ENCODE measurements at regions not wholly inside any gene's neighbourhood (a gene's known extent, or its start where the extent isn't known, plus 50 kb on each side); places are given as distances from the start of the nearest gene placed in this dataset.
"Not testable (repeated sequence)": the region's sequence is repeated elsewhere in the genome, so short reads cannot be mapped to it uniquely, and the experiment has no call there.

DNA sequence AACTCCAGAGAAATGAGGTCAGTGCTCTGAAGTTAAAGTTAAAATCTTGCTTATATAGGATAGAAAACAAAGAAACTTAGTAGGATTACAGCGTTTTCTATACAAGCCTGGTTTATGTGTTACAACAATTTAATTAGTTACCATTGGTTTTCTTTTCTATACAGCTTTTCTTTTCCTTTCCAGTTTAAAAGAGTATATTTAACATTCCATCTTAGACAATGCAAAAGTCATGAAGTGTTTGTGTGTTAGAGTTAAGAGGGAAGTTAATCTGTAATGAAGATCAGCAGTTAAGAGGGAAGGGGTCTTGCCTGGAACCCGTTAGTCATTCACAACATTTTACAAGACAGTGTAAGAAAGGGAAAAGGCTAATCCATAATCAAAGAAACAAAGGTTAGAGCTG lies 338.3 kb downstream of the OTUD1 start:
- no peak for DNase-seq

DNA sequence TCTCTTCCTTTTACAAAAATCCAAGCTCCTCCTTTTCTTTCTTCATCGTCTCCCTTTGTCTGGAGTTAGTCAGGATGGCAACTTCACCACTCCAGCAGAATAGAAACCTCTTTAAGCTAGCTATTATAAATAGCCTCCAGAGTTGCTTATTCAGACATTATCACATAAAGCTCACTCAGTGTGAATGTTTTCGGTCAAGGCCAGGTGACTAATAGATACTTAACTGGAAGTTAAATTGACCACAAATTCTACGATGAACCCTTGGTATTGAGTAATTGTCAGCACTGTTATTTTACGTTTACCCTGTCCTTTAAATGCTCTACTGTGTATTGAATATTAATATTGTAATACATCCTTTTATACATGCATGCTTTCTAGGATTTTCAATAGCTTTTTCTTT lies 340.4 kb downstream of the OTUD1 start:
- DNase-seq: no peak

DNA sequence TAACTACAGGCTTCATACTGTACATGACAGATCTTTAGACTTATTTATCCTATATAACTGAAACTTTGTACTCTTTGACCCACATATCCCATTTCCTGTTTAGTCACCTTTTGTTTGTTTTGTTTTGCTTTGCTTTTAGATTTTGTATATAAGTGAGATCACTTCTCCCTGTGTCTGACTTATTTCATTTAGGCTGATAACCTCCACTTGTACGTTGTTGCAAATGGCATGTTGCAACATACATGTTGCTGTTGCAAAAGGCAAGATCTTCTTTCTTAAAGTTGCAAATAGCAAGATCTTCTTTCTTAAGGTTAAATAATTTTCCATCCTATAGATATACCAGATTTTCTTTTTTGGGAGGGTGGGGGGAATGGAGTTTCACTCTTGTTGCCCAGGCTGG lies 341.5 kb downstream of the OTUD1 start:
- DNase-seq: no peak

DNA sequence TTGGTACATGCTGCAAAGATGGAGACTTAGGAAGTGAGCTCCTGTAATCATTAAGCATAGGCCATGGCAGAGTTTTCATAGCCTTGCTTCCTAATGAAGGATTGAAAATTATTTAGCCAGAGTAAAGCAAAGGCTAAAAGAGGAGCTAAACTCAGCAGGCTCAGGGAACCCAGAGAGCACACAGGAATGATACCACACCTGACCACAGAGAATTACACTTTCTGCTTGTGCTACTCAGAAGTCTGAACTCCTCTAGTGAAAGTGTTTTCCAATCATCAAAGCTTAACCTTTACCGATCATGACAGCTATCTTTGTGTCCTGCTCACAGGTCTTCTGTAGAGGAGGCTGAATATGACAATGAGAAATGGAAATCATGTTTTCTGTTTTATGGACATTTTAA lies 347.7 kb downstream of the OTUD1 start:
- no peak for DNase-seq

DNA sequence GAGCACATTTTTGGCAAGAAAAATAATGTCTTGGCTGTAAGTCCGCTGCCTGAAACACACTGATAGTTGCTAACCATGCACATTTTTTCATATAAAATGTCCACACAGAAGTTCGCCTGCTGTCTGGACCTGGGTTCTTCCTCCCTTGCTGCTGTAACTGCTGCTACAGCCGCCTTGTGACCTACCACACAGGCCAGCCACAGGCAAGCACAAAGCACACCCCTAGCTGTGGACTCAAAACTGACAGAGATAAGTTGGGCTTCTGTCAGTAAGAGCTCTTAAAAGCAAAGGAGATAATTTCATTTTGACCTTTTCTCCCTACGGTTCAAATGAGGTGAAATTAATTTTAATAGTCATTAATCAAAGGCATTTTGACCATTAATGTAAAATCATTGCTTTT lies 354.7 kb downstream of the OTUD1 start:
- DNase-seq: no peak

DNA sequence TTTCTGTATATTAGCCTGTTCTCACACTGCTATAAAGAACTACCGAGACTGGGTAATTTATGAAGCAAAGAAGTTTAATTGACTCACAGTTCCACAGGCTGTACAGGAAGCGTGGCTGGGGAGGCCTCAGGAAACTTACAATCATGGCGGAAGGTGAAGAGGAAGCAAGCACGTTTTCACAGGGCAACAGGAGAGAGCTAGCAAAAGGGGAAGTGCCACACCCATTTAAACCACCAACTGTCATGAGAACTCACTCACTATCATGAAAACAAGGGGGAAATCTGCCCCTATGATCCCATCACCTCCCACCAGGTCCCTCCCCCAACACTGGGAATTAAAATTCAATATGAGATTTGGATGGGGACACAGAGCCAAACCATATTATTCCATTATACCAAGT lies 358.6 kb downstream of the OTUD1 start:
- DNase-seq: not testable (repeated sequence)

DNA sequence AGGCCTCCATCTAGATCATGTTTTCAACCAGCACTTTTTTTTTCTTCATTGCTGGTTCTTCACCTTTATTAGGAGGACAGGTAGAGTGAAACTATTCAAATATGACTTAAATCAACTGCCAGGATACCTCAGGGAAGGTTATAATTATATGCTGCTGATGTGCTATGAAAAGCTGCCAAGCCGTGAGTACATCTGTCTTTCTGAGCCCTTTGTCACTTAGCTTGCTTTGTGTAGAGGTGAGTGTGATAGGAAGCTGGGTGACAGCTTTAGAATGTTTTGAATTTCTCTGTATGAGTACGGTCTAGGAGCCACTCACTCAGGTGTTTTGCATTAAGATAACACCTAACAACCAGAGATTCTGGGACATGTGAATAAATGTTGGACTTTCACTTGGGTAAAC lies 365.2 kb downstream of the OTUD1 start:
- no peak for DNase-seq

DNA sequence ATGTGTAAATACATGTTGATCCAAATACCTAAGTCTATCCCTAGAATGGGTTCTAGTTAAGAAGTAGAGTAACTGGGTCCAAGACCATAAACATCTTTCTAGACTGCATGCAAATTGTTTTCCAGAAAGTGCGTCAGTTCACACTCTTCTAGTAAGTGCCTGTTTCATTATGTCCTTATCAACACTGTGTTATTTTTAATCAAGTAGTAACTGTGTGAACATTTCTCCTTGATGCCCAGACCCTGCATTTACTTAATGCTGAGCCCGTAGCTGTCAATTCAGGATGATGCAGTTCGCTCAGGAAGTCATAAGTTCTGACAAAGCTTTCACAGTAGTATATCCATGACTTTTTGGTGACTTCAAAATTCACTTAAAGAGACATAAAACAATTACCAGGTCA lies 374.8 kb downstream of the OTUD1 start:
- no peak for DNase-seq

DNA sequence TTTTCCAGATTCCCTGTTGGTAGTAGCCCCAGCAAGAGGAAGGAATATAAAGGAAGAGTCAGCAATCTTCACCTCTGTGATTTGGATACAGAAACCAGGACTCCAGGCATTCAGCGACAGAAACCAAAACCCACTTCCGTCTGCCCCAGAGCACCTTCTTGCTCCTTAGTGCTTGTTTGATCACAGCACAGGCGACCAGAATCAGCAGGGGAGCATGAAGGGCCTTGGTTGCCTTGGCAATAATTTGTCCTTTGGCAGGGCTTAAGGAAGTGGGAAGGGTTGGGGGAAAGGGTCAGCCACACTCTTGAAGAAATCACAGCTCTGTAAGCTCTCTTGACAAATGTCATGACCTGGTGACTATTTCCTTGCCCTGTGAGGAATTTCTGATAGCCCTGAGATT lies 379.6 kb downstream of the OTUD1 start:
- DNase-seq: no peak

DNA sequence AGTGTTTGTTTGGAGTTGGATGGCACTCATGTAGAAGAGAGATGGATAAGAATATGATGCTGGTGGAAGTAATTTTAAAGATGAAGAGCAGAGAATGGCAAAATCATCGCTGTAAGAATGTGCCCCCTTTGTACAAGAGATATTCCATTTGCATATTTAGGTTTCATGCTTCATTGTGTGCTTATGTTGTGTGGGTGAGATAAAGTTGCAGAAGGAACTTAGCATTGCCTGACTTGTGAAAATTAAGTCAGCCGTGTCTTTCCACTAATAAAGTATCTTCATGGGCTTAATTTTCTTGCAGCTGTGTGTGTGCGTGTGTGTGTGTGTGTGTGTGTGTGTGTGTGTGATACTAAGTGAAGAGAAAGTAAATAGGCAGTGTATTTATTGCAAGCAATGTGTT lies 381.9 kb downstream of the OTUD1 start:
- no peak for DNase-seq

DNA sequence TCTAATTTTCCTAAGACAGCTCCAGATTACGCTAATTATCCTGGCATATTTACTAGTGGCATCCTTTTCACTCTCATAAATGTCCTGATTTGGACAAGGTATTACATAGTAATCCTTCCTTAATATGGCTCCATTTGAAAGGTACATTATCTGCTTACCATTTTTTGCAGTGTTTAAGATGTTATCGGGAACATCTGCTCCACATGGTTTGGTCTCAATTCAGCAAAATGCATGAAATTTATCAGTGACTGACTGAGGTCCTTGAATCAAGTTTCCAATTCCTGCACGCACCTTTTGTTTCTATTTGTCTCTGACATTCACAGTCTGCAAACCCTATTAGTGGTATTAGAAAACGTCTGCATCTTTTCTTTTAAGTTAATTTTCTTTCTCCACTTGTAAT lies 384.1 kb upstream of the KIAA1217 start:
- DNase-seq: no peak

DNA sequence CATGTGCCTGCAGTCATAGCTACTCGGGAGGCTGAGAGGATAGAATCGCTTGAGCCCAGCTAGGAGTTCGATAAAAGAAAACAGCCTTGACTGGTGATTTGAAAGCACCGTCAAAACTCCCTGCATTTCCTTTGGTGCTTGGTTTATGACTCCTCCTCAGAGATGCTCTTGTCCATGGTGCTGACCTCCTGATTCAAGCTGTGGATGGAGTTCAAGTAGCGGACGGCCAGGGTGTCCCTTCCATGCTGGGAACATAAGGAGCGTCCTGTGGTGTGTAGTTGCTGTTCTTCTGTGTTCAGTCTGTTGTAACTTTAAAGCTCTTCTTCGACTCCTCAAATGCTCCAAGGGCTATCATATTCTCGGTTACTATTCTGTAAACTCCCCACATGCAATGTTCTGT lies 382.5 kb upstream of the KIAA1217 start:
- peak; percentile 4 for DNase-seq

DNA sequence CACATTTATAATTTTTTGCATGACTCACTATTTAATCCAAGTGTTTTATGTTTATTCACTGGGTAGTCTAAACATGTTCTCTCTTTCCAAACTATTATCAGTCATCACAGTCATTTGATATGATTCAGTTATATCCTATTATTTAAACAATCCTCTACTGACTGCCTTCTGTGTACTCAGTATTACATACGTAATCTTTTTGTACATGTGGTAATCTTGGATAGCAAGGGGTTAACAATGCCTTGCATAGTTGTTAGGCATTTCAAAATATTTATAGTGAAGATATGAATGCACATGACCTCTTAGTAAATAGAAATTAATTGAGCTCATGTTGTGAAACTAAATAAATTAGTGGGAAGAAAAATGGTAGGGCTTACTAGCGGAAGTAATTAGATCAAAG lies 379.4 kb upstream of the KIAA1217 start:
- no peak for DNase-seq

DNA sequence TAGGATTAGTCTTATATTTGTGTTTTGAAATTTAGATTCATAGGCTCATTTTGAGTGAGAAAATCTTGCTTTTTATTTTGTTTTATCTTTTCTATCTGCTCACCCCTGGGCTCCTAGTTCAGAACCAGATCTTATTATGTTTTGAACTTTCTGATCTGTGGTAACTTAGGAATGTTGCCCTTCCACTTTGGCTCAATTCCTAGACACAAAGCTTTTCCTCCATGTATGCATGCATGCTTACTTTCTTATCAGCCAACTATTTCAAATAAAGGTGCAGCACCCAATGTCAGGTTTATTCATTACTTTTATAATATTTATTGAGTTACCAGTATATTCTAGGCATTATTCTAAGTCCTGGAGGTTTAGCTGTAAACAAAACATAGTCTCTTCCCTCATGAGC lies 374.8 kb upstream of the KIAA1217 start:
- no peak for DNase-seq

DNA sequence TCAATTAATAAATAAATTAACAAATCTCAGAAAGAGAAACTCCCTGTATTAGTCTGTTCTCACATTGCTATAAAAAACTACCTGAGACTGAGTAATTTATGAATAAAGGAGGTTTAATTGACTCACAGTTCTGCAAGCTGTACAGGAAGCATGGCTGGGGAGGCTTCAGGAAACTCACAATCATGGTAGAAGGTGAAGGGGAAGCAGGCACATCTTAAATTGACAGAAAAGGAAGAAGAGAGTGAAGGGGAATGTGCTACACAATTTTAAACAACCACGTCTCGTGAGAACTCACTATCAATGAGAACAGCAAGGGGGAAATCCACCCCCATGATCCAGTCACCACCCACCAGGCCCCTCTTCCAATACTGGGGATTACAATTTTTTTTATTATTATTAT lies 358.3 kb upstream of the KIAA1217 start:
- DNase-seq: no peak

DNA sequence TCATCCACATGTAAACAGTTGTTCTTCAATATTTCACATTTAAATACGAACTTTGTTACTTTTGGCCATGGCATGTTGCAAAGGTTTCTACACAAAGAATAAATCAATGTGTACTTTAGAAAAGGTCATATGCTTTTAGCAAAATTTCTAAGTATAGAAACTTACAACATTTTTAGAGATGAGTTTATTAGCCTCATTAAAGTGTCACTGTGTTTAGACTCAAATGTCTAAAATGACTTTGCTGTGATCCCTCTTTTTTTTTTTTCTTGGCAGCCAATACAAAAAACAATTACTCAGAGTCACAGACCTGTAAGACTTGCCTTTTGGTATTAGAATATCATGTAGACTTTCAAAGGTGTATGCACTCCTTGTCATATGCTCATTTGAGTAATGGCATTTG lies 349.3 kb upstream of the KIAA1217 start:
- no peak for DNase-seq

DNA sequence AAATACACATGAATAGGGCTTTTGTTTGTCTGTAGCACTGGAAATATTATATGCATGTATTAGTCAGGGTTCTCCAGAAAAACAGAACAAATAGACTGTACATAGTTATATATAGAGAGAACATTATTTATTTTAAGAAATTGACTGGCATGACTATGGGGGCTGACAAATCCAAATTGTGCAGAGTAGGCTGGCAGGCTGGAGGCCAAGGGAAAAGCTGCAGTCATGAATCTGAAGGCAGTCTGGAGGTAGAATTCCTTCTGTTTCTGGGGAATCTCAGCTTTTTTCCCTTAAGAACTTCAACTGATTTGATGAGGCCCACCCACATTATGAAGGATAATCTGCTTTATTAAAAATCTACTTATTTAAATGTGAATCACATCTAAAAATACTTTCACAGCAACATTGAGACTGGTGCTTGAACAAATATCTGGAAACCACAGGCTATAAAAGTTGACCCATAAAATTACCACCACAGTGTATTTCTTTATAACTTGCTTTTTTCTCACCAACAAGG lies 344.2 kb upstream of the KIAA1217 start:
- no peak for DNase-seq

DNA sequence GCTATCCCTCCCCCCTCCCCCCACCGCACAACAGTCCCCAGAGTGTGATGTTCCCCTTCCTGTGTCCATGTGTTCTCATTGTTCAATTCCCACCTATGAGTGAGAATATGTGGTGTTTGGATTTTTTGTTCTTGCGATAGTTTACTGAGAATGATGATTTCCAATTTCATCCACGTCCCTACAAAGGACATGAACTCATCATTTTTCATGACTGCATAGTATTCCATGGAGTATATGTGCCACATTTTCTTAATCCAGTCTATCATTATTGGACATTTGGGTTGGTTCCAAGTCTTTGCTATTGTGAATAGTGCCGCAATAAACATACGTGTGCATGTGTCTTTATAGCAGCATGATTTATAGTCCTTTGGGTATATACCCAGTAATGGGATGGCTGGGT lies 342.0 kb upstream of the KIAA1217 start:
- DNase-seq: not testable (repeated sequence)

DNA sequence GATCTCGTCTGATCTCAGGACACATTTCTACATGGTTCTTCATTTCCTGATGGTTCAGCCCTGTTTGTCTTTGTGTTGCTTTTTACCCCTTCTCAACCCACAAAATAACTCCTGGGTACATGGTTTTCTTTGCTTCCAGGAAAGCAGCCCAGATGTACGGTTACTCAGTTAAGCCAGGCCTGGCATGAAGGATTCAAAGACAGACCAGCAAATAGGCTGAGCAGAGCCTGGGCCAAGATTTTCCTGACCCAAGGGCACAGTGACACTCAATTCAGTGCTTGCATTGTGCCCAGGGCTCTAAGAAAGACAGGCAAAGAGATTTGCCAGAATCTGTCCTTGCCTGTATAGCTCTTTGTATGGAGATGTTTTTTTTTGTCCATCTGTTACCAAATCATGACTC lies 340.8 kb upstream of the KIAA1217 start:
- no peak for DNase-seq

DNA sequence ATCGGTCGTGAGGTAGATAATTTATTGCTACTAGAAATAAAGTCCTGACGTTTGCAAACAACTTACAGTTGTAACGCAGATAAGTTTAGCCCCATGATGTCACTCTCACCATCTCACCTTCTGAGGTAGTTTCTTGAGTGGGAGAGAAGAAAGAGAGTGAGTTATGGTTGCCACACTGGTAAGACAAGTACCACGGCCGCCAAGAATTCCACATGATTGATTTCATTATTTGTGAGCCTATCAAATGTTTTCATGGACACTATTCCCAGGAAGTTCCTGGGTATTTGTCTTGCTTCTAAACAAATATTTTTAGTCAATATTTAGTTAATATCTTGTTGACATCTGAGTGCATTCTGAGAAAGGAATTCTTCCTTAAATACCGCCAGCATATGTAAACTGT lies 339.4 kb upstream of the KIAA1217 start:
- DNase-seq: no peak

DNA sequence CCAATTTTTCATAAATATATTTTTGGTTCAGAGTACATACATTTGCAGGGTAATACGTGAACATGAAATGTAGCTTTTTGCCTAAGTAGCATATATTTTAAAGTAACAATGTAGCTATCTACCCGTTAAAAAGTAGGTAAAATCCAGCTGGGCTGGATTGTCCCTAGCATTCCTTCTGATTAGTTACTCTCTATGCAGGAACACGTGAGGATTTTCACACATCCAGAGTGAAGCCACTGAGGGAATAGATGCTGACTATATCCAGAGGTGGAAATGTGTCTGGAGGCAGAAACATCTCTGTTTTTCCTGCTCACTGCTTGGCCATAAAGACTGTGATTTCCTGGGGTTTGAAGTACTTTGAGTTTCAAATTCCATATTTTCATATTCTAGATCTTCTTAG lies 338.9 kb upstream of the KIAA1217 start:
- DNase-seq: no peak

DNA sequence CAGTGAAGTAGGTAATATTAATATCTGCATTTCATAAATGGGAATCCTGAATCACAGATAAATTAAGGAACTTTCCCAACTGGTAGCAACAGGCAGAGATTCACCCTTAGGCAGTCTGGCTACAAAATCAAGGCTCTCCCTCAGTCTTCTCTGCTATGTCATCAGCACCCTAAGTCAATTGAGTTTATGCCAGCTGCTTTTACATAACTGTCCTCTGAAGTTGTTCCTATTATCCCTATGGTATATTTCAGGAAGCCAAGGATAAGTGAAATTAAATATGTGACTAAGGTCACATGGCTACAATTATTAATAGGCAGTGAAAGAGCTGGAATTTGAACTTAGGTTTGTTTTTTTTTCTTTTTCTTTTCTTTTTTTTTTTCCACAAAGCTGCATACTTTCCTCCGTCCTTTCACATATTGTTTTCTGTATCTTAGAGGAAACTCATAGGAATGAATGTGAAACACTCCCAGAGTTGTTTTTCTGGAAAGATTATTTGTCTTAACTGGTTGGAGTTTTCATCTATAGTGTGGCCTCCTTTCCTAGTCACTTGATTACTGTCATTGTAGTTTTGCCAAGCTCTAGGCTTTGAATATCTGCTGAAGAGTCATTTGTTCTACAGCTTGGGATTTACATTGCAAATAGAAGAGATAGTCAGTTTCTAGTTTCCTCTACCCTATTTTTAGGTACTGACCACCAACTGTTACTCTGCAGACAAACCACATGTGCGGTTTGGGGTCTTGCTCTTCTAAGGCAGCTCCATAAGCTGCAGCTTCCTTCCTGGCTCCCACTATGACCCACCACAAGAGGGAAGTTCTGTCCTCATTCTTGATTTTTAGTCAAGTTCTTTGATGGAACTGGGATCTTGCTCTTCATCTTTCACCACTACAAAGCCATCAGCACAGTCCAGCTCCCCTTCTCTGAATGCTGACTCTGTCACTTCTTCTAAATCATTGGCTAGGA lies 338.0 kb upstream of the KIAA1217 start:
- DNase-seq: no peak

DNA sequence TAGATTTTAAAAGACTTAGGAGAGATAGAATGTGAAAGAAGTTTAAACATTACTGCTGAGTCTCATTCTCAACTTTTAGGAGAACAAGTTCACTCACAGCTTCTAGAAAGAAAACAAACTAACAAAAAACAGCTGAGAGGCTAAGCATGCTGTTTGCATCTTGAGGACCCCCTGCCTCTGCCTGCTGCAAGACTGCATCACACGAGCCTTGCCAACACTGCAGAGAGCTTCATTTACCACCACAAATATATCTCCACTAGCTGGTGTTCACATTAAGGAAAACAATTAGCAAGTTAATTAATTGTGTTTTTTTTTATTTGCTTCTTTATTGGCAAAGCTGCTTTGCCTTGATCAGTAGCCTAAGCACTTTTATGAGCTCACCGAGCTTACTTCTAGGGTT lies 336.6 kb upstream of the KIAA1217 start:
- no peak for DNase-seq

DNA sequence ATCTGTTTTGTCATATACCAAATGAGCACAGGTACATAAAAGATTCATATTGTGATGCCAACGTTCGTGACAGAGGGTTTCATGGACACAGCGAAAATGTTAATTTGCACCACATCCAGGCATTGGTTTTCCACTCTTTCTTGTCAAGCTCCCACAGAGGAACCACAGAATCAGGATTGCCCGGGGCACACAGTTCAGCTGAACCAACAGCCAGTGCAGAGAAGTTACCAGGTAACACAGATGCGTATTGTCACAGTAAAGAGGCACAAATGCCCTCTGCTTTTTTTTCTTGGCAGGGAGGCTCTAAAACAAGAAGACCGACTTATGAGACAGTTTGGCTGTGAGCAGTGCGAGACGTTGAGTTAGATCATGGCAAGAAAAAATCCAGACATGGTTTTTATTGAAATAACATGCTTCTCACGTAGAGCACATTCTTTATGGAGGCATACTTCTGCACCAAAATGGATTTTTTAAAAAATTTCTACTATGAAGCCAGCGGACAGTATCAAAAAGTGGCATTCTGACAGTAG lies 331.1 kb upstream of the KIAA1217 start:
- no peak for DNase-seq

DNA sequence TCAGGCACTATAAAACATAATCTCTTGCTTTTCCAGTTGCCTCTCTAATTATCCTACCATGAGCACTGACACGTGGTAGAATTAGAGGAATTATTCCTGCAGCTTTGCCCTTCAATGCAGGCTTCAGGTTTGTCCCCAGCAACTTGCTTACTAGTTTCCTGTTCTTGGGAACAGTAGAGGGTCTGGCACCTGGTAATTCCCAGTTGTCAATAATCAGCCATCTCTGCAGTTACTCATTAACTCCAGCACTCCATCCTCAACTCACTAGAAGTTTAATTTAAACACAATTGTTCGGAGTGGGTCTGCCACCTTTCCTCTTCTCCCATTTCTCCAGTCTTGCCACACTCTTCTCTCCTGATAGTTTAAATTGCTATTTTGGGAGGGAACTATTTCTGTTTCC lies 324.3 kb upstream of the KIAA1217 start:
- no peak for DNase-seq

All from EL (cell line).